NCI-H2196 (cell line): ENCODE measurements at regions not wholly inside any gene's neighbourhood (a gene's known extent, or its start where the extent isn't known, plus 50 kb on each side); places are given as distances from the start of the nearest gene placed in this dataset.
"Not testable (repeated sequence)": the region's sequence is repeated elsewhere in the genome, so short reads cannot be mapped to it uniquely, and the experiment has no call there.

Experiments
- DNase-seq: peaks from one replicate; lab custom pipeline; 2025; ENCODE audit not compliant: unreplicated experiment; lab: John Stamatoyannopoulos, UW

GRCh38 chrX:27162496-27162895 lies 300.6 kb downstream of the PPP4R3C start:
- DNase-seq = no peak

GRCh38 chrX:27156921-27157320 lies 306.2 kb downstream of the PPP4R3C start:
- DNase-seq = not testable (repeated sequence)

GRCh38 chrX:27136325-27136724 lies 326.8 kb downstream of the PPP4R3C start:
- no peak for DNase-seq

GRCh38 chrX:27132862-27133261 lies 330.3 kb downstream of the PPP4R3C start:
- DNase-seq = no peak

GRCh38 chrX:27087176-27087575 lies 376.0 kb downstream of the PPP4R3C start:
- not testable (repeated sequence) for DNase-seq

- no peak for DNase-seq
Observed at GRCh38 chrX:27086237-27086636, 376.9 kb downstream of the PPP4R3C start.

- DNase-seq = no peak
Observed at GRCh38 chrX:27085346-27085745, 377.8 kb downstream of the PPP4R3C start.

GRCh38 chrX:27078371-27078770 lies 384.8 kb downstream of the PPP4R3C start:
- DNase-seq = no peak

- no peak for DNase-seq
Observed at GRCh38 chrX:27057883-27058282, 405.3 kb downstream of the PPP4R3C start.

- no peak for DNase-seq
Observed at GRCh38 chrX:27039332-27039731, 423.8 kb downstream of the PPP4R3C start.

GRCh38 chrX:27008486-27008885 lies 454.7 kb downstream of the PPP4R3C start:
- DNase-seq = no peak

- no peak for DNase-seq
Observed at GRCh38 chrX:26999634-27000033, 463.5 kb downstream of the PPP4R3C start.

- DNase-seq = no peak
Observed at GRCh38 chrX:26958261-26958660, 504.9 kb downstream of the PPP4R3C start.

GRCh38 chrX:26954029-26954428 lies 509.1 kb downstream of the PPP4R3C start:
- no peak for DNase-seq

GRCh38 chrX:26952213-26952612 lies 510.9 kb downstream of the PPP4R3C start:
- no peak for DNase-seq

- DNase-seq = no peak
Observed at GRCh38 chrX:26927419-26927818, 535.7 kb downstream of the PPP4R3C start.

GRCh38 chrX:26925088-26925487 lies 538.1 kb downstream of the PPP4R3C start:
- DNase-seq = no peak

GRCh38 chrX:26922278-26922677 lies 540.9 kb downstream of the PPP4R3C start:
- no peak for DNase-seq

- no peak for DNase-seq
Observed at GRCh38 chrX:26918631-26919030, 544.5 kb downstream of the PPP4R3C start.

- DNase-seq = no peak
Observed at GRCh38 chrX:26916991-26917390, 546.1 kb downstream of the PPP4R3C start.

- DNase-seq = no peak
Observed at GRCh38 chrX:26915064-26915463, 548.1 kb downstream of the PPP4R3C start.

GRCh38 chrX:26914232-26914631 lies 548.9 kb downstream of the PPP4R3C start:
- no peak for DNase-seq

GRCh38 chrX:26911785-26912184 lies 551.4 kb downstream of the PPP4R3C start:
- DNase-seq = not testable (repeated sequence)

GRCh38 chrX:26909728-26910127 lies 553.4 kb downstream of the PPP4R3C start:
- no peak for DNase-seq
